Activated CD4-positive, alpha-beta T cell treated with anti-CD3 and anti-CD28 coated beads for 36 hours (primary cell): ENCODE measurements at regions not wholly inside any gene's neighbourhood (a gene's known extent, or its start where the extent isn't known, plus 50 kb on each side); places are given as distances from the start of the nearest gene placed in this dataset.

ENCODE experiments used
- ATAC-seq: fragments of 200-7000 bp; cut with Tn5 transposase; one replicate; pipeline ENCODE4 v1.10.0; 2021; ENCODE audit warnings: mild to moderate bottlenecking, moderate library complexity
- CTCF ChIA-PET: fragments of 350-600 bp; sonication (Branson Sonifier 250); formaldehyde crosslinking; loops from one replicate; lab custom pipeline; 2021; ENCODE audit warnings: antibody characterized with exemption; lab: Charles Lee
- POLR2A ChIA-PET: fragments of 350-600 bp; sonication (Branson Sonifier 250); formaldehyde crosslinking; loops from one replicate; lab custom pipeline; 2021; ENCODE audit warnings: antibody characterized with exemption, inconsistent platforms; lab: Charles Lee
- DNase-seq: peaks from one replicate; pipeline ENCODE4 v3.0.0-alpha.2; 2020
- H3K27ac Mint-ChIP-seq: one replicate; pipeline ENCODE4 v1.8.0; 2021; ENCODE audit warnings: mixed read lengths
- H3K27me3 Mint-ChIP-seq: one replicate; pipeline ENCODE4 v1.8.0; 2021; ENCODE audit warnings: mixed read lengths
- H3K36me3 Mint-ChIP-seq: one replicate; pipeline ENCODE4 v1.8.0; 2021; ENCODE audit warnings: low read depth, mixed read lengths
- H3K4me1 Mint-ChIP-seq: one replicate; pipeline ENCODE4 v1.8.0; 2021; ENCODE audit warnings: mixed read lengths
- H3K4me3 Mint-ChIP-seq: one replicate; pipeline ENCODE4 v1.8.0; 2021; ENCODE audit warnings: mild to moderate bottlenecking, moderate library complexity, mixed read lengths
- H3K9me3 Mint-ChIP-seq: one replicate; pipeline ENCODE4 v1.8.0; 2021; ENCODE audit warnings: low read depth, mixed read lengths
- intact Hi-C, 2 experiments: fragments of 100-400 bp; cut with DNase I in 1 of 2; cut with micrococcal nuclease in 1 of 2; formaldehyde crosslinking; loops; one replicate each; pipeline versions ENCODE4 v1.14.2 to v1.15.1; 2022 to 2024; cut with DNase I, micrococcal nuclease

GRCh38 chr16:59060207-59060606, 326.1 kb upstream of the GOT2 start:
- H3K27me3 Mint-ChIP-seq, result no peaks in the 10 kb centered on the region
- no peaks in the 10 kb centered on the region for H3K4me1 Mint-ChIP-seq
- no peaks in the 10 kb centered on the region for H3K36me3 Mint-ChIP-seq
- no peak for ATAC-seq
- no peak for DNase-seq
- intact Hi-C loops, result no loop called here
- no peak overlapping the region for H3K4me3 Mint-ChIP-seq
- CTCF ChIA-PET, result no interaction called here
- POLR2A ChIA-PET, result no interaction called here
- peaks cover 2% of the 10 kb centered on the region for H3K9me3 Mint-ChIP-seq
- no peak overlapping the region for H3K27ac Mint-ChIP-seq

GRCh38 chr16:59058250-59058649, 324.1 kb upstream of the GOT2 start:
- peaks cover 2% of the 10 kb centered on the region for H3K9me3 Mint-ChIP-seq

GRCh38 chr16:59053911-59054310, 319.8 kb upstream of the GOT2 start:
- no peaks in the 10 kb centered on the region for H3K36me3 Mint-ChIP-seq
- no peaks in the 10 kb centered on the region for H3K4me1 Mint-ChIP-seq
- intact Hi-C loops, result no loop called here
- ChIA-PET POLR2A (no interaction called here), CTCF (no interaction called here)
- no peaks in the 10 kb centered on the region for H3K27me3 Mint-ChIP-seq
- no peak overlapping the region for H3K27ac Mint-ChIP-seq
- ATAC-seq (no peak), DNase-seq (no peak)
- H3K4me3 Mint-ChIP-seq, result no peak overlapping the region
- H3K9me3 Mint-ChIP-seq, result peaks cover 2% of the 10 kb centered on the region

More at GRCh38 chr16:59058250-59058649, 324.1 kb upstream of the GOT2 start:
- no peaks in the 10 kb centered on the region for H3K36me3 Mint-ChIP-seq
- H3K27me3 Mint-ChIP-seq, result no peaks in the 10 kb centered on the region
- DNase-seq (no peak), ATAC-seq (no peak)
- H3K27ac Mint-ChIP-seq, result no peak overlapping the region
- POLR2A ChIA-PET, result no interaction called here
- H3K4me1 Mint-ChIP-seq, result no peaks in the 10 kb centered on the region
- CTCF ChIA-PET, result no interaction called here
- no peak overlapping the region for H3K4me3 Mint-ChIP-seq
- intact Hi-C loops, result no loop called here

- DNase-seq (no peak), ATAC-seq (no peak)
- ChIA-PET CTCF (no interaction called here), POLR2A (no interaction called here)
- no peaks in the 10 kb centered on the region for H3K9me3 Mint-ChIP-seq
- no peak overlapping the region for H3K4me3 Mint-ChIP-seq
- H3K4me1 Mint-ChIP-seq, result no peaks in the 10 kb centered on the region
- H3K27ac Mint-ChIP-seq, result no peak overlapping the region
- intact Hi-C loops, result no loop called here
- no peaks in the 10 kb centered on the region for H3K27me3 Mint-ChIP-seq
- no peaks in the 10 kb centered on the region for H3K36me3 Mint-ChIP-seq
These were observed 318.1 kb upstream of the GOT2 start for GRCh38 chr16:59052231-59052630.

GRCh38 chr16:59048876-59049275, 314.8 kb upstream of the GOT2 start:
- ATAC-seq (no peak), DNase-seq (no peak)
- Mint-ChIP-seq H3K36me3 (no peaks in the 10 kb centered on the region), H3K4me1 (no peaks in the 10 kb centered on the region), H3K9me3 (no peaks in the 10 kb centered on the region), H3K27me3 (no peaks in the 10 kb centered on the region), H3K4me3 (no peak overlapping the region), H3K27ac (no peak overlapping the region)
- ChIA-PET CTCF (interaction anchor here (0.8 kb wide), 1 partner anchor 581 kb away, joined by 3 read pairs; no protein-coding TSS in a partner anchor), POLR2A (no interaction called here)
- intact Hi-C loops, result no loop called here

GRCh38 chr16:59047114-59047513, 313.0 kb upstream of the GOT2 start:
- intact Hi-C loops, result no loop called here
- H3K4me1 Mint-ChIP-seq, result no peaks in the 10 kb centered on the region
- POLR2A ChIA-PET, result no interaction called here

GRCh38 chr16:59046335-59046734, 312.2 kb upstream of the GOT2 start:
- no peak for ATAC-seq
- CTCF ChIA-PET, result interaction anchor here (0.6 kb wide), 1 partner anchor 604 kb away, joined by 3 read pairs; no protein-coding TSS in a partner anchor
- no peak overlapping the region for H3K27ac Mint-ChIP-seq

More at GRCh38 chr16:59047114-59047513, 313.0 kb upstream of the GOT2 start:
- Mint-ChIP-seq H3K4me3 (no peak overlapping the region), H3K36me3 (no peaks in the 10 kb centered on the region), H3K27ac (no peak overlapping the region), H3K9me3 (no peaks in the 10 kb centered on the region), H3K27me3 (no peaks in the 10 kb centered on the region)
- DNase-seq, result no peak
- ATAC-seq, result no peak
- CTCF ChIA-PET, result no interaction called here

GRCh38 chr16:59045501-59045900, 311.4 kb upstream of the GOT2 start:
- Mint-ChIP-seq H3K36me3 (no peaks in the 10 kb centered on the region), H3K27ac (no peak overlapping the region), H3K4me1 (no peaks in the 10 kb centered on the region), H3K9me3 (no peaks in the 10 kb centered on the region), H3K4me3 (no peak overlapping the region), H3K27me3 (no peaks in the 10 kb centered on the region)
- POLR2A ChIA-PET, result no interaction called here
- DNase-seq (no peak), ATAC-seq (no peak)
- CTCF ChIA-PET, result no interaction called here
- intact Hi-C loops, result no loop called here

More at GRCh38 chr16:59046335-59046734, 312.2 kb upstream of the GOT2 start:
- H3K9me3 Mint-ChIP-seq, result no peaks in the 10 kb centered on the region
- no peaks in the 10 kb centered on the region for H3K36me3 Mint-ChIP-seq
- POLR2A ChIA-PET, result no interaction called here
- H3K4me3 Mint-ChIP-seq, result no peak overlapping the region
- no peaks in the 10 kb centered on the region for H3K4me1 Mint-ChIP-seq
- DNase-seq, result no peak
- intact Hi-C loops, result no loop called here
- H3K27me3 Mint-ChIP-seq, result no peaks in the 10 kb centered on the region

GRCh38 chr16:59044616-59045015, 310.5 kb upstream of the GOT2 start:
- Mint-ChIP-seq H3K4me1 (no peaks in the 10 kb centered on the region), H3K27ac (no peak overlapping the region), H3K9me3 (no peaks in the 10 kb centered on the region), H3K27me3 (peaks cover 2% of the 10 kb centered on the region), H3K4me3 (no peak overlapping the region), H3K36me3 (no peaks in the 10 kb centered on the region)
- DNase-seq (no peak), ATAC-seq (no peak)
- intact Hi-C loops, result no loop called here
- ChIA-PET POLR2A (no interaction called here), CTCF (no interaction called here)

GRCh38 chr16:59042301-59042700, 308.2 kb upstream of the GOT2 start:
- Mint-ChIP-seq H3K4me3 (no peak overlapping the region), H3K9me3 (no peaks in the 10 kb centered on the region), H3K27ac (no peak overlapping the region), H3K36me3 (no peaks in the 10 kb centered on the region), H3K27me3 (peaks cover 2% of the 10 kb centered on the region), H3K4me1 (no peaks in the 10 kb centered on the region)
- no peak for ATAC-seq
- CTCF ChIA-PET, result no interaction called here
- no peak for DNase-seq
- intact Hi-C loops, result no loop called here
- POLR2A ChIA-PET, result no interaction called here

GRCh38 chr16:59039066-59039720, 305.1 kb upstream of the GOT2 start:
- H3K9me3 Mint-ChIP-seq, result no peaks in the 10 kb centered on the region
- POLR2A ChIA-PET, result no interaction called here
- DNase-seq, result no peak
- CTCF ChIA-PET, result no interaction called here
- H3K36me3 Mint-ChIP-seq, result no peaks in the 10 kb centered on the region
- H3K27me3 Mint-ChIP-seq, result peaks cover 2% of the 10 kb centered on the region
- no peak for ATAC-seq
- no peaks in the 10 kb centered on the region for H3K4me1 Mint-ChIP-seq
- no peak overlapping the region for H3K27ac Mint-ChIP-seq
- H3K4me3 Mint-ChIP-seq, result no peak overlapping the region
- intact Hi-C loops, result no loop called here

GRCh38 chr16:59030923-59031485, 296.9 kb upstream of the GOT2 start:
- no peak for ATAC-seq
- ChIA-PET POLR2A (no interaction called here), CTCF (no interaction called here)
- H3K27ac Mint-ChIP-seq, result no peak overlapping the region
- no peak overlapping the region for H3K4me3 Mint-ChIP-seq
- no peaks in the 10 kb centered on the region for H3K4me1 Mint-ChIP-seq
- DNase-seq, result no peak
- no peaks in the 10 kb centered on the region for H3K36me3 Mint-ChIP-seq
- no peaks in the 10 kb centered on the region for H3K9me3 Mint-ChIP-seq
- intact Hi-C loops, result no loop called here
- no peaks in the 10 kb centered on the region for H3K27me3 Mint-ChIP-seq
